ENCODE measurements at regions not wholly inside any gene's neighbourhood (a gene's known extent, or its start where the extent isn't known, plus 50 kb on each side); places are given as distances from the start of the nearest gene placed in this dataset.
A peak's percentile ranks its signal among the peaks of the same experiment; 100 is the strongest.

DNA sequence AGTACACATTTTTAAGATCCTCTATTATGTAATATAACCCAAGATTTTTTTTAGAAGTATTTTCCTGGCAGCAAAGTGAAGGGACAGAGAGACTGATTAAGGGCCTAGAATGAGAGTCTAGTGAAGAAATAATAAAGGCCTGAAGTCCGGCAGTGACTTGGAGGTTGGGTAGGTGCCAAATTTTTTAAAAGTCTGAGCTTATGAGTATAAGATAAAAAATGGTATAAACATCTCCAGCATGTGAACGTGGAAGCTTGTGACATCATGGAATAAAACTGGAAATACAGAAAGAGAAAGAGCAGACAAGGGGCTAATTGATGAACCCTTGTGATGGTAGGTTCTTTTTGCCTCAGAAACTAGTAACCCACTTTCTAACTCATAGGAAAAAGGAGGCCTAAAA lies 174.6 kb downstream of the SUCLA2 start:
- Histone ChIP-seq H3K27ac (ENCODE audit: low read length) (no peak overlapping the region), H3K4me1 (ENCODE audit: control insufficient read depth, insufficient read depth, low read length) (no peaks in the 10 kb centered on the region), H3K9me3 (ENCODE audit: control insufficient read depth, low read length) (no peaks in the 10 kb centered on the region), H3K4me3 (ENCODE audit: low read length) (no peak overlapping the region), H3K27me3 (ENCODE audit: control insufficient read depth, insufficient read depth) (no peaks in the 10 kb centered on the region)
- DNase-seq (no peak), ATAC-seq (no peak)
- intact Hi-C loops (cut with DNase I): no loop called here
- 31% methylated on average over 2 of the region's 2 CpGs for WGBS

GRCh38 chr13:47822036-47822435 lies 179.0 kb downstream of the SUCLA2 start:
- DNase-seq: no peak
- no peak for ATAC-seq
- no peak overlapping the region for H3K4me3 ChIP-seq (ENCODE audit: low read length)
- no peaks in the 10 kb centered on the region for H3K27me3 ChIP-seq (ENCODE audit: control insufficient read depth, insufficient read depth)
- no peak overlapping the region for H3K27ac ChIP-seq (ENCODE audit: low read length)
- intact Hi-C loops (cut with DNase I): no loop called here
- WGBS: 87% methylated on average over 4 of the region's 4 CpGs
- no peaks in the 10 kb centered on the region for H3K9me3 ChIP-seq (ENCODE audit: control insufficient read depth, low read length)
- no peaks in the 10 kb centered on the region for H3K4me1 ChIP-seq (ENCODE audit: control insufficient read depth, insufficient read depth, low read length)

DNA sequence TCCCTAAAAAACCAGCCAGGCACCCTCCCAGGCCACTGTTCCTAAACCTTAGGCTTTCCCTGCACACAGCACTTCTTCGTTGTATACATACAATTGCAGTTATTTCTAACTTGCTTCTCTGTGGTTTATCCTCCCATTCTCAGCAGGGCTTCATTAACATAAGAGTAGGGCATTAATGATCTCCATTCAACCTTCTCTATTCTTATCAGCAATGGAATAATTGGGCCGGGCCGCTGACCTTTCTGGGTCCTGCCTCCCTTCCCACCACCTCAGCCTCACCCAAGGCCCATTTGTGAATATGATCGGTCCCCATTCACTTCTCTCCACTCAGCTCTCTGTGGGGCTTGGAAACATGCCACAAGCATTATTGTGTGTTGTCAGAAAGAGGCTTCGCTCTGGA lies 184.2 kb downstream of the SUCLA2 start:
- 66% methylated on average over 5 of the region's 5 CpGs for WGBS
- intact Hi-C loops (cut with DNase I): no loop called here
- H3K4me1 ChIP-seq (ENCODE audit: control insufficient read depth, insufficient read depth, low read length): no peaks in the 10 kb centered on the region
- no peak for ATAC-seq
- H3K4me3 ChIP-seq (ENCODE audit: low read length): no peak overlapping the region
- no peaks in the 10 kb centered on the region for H3K27me3 ChIP-seq (ENCODE audit: control insufficient read depth, insufficient read depth)
- no peaks in the 10 kb centered on the region for H3K9me3 ChIP-seq (ENCODE audit: control insufficient read depth, low read length)
- DNase-seq: no peak
- H3K27ac ChIP-seq (ENCODE audit: low read length): no peak overlapping the region

DNA sequence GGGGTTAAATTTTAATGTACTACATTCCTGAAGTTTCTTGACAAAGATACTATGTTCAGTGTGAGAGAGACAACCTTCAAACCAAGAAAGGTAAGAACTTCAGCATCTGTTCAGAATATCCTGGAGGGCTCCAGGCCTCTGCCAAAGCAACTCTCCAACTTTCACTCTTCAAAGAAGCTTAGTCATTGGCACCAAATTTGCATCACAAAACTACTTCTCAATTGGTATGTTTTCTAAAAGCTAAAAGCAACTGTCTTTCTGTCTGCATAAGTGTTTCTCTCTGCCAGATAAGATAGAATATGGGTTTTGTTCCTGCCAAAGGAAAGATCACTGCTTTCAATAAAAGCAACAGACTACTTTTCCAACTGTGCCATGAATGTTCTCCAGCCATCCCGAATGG lies 187.4 kb downstream of the SUCLA2 start:
- Histone ChIP-seq H3K4me1 (ENCODE audit: control insufficient read depth, insufficient read depth, low read length) (no peaks in the 10 kb centered on the region), H3K9me3 (ENCODE audit: control insufficient read depth, low read length) (no peaks in the 10 kb centered on the region), H3K4me3 (ENCODE audit: low read length) (no peak overlapping the region), H3K27ac (ENCODE audit: low read length) (no peak overlapping the region), H3K27me3 (ENCODE audit: control insufficient read depth, insufficient read depth) (no peaks in the 10 kb centered on the region)
- ATAC-seq (no peak), DNase-seq (no peak)
- intact Hi-C loops (cut with DNase I): no loop called here
- WGBS: 57% methylated on average over 1 of the region's 1 CpG

DNA sequence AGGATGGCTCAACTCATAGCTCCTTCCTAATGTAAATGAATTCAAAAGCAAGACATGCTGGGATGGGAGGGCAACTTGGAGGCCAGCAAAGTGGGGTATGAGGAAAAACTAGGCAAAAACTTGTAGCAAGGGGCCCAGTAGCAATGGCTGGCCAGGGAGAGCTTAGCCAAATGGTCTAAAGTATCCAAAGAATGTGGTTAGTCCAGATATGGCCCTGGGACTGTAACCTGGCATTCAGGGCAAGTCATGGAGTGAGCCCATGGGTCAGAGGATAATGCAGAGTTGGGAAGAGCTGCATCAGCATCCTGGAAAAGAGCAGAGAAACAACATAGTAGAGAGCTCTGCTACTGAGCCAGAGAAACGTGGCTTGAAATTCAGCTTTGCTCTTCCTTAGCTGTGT lies 191.7 kb downstream of the SUCLA2 start:
- no peak overlapping the region for H3K4me3 ChIP-seq (ENCODE audit: low read length)
- WGBS: 60% methylated on average over 1 of the region's 1 CpG
- DNase-seq (no peak), ATAC-seq (no peak)
- no peaks in the 10 kb centered on the region for H3K9me3 ChIP-seq (ENCODE audit: control insufficient read depth, low read length)
- H3K27me3 ChIP-seq (ENCODE audit: control insufficient read depth, insufficient read depth): no peaks in the 10 kb centered on the region
- no peaks in the 10 kb centered on the region for H3K4me1 ChIP-seq (ENCODE audit: control insufficient read depth, insufficient read depth, low read length)
- no peak overlapping the region for H3K27ac ChIP-seq (ENCODE audit: low read length)
- intact Hi-C loops (cut with DNase I): no loop called here

DNA sequence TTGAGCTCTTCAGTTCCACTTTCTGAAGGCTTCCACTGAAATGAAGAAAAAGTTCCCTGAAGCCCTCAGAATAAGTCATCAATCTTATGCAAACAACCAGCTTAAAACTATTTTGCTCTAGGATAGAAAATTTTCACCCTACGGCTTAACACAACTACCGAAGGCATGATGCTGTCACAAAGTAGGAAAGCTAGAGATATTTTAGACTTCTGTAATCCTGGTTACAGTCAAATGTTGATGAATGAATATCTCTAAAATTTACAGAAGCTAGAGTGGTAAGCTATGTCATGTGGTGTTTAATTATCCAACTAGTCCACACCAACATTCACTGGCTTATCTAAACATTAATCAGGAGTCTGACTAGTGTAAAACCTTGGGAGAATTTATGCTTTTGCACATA lies 197.9 kb downstream of the SUCLA2 start:
- Histone ChIP-seq H3K4me3 (ENCODE audit: low read length) (no peak overlapping the region), H3K9me3 (ENCODE audit: control insufficient read depth, low read length) (no peaks in the 10 kb centered on the region), H3K27ac (ENCODE audit: low read length) (no peak overlapping the region), H3K4me1 (ENCODE audit: control insufficient read depth, insufficient read depth, low read length) (no peaks in the 10 kb centered on the region), H3K27me3 (ENCODE audit: control insufficient read depth, insufficient read depth) (no peaks in the 10 kb centered on the region)
- 93% methylated on average over 2 of the region's 2 CpGs for WGBS
- DNase-seq (no peak), ATAC-seq (no peak)
- intact Hi-C loops (cut with DNase I): no loop called here

GRCh38 chr13:47801555-47801954 lies 199.5 kb downstream of the SUCLA2 start:
- Histone ChIP-seq H3K4me1 (ENCODE audit: control insufficient read depth, insufficient read depth, low read length) (no peaks in the 10 kb centered on the region), H3K27me3 (ENCODE audit: control insufficient read depth, insufficient read depth) (no peaks in the 10 kb centered on the region), H3K9me3 (ENCODE audit: control insufficient read depth, low read length) (no peaks in the 10 kb centered on the region), H3K27ac (ENCODE audit: low read length) (no peak overlapping the region), H3K4me3 (ENCODE audit: low read length) (no peak overlapping the region)
- ATAC-seq: no peak
- no peak for DNase-seq
- intact Hi-C loops (cut with DNase I): no loop called here
- WGBS: 92% methylated on average over 3 of the region's 3 CpGs

DNA sequence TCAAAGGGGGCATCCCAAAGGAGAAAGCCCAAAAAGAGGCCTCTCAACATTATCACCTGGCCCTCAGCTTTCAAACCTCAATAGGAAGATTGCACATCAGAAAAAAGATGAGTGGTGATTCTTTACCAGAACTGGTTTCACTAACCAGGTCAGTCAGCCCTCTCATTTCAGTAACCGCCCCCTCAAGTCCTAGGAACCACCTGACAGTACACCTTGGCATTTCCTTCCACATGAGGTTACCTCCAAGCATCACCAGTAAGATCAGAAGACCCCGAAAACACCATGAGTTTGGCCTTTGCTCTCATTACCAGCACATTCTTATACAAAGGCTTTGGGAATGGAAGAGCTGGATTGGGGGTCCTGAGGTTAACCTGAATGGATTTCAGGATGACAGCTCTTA lies 200.5 kb downstream of the SUCLA2 start:
- no peak overlapping the region for H3K27ac ChIP-seq (ENCODE audit: low read length)
- H3K4me1 ChIP-seq (ENCODE audit: control insufficient read depth, insufficient read depth, low read length): no peaks in the 10 kb centered on the region
- intact Hi-C loops (cut with DNase I): no loop called here
- no peak overlapping the region for H3K4me3 ChIP-seq (ENCODE audit: low read length)
- no peaks in the 10 kb centered on the region for H3K27me3 ChIP-seq (ENCODE audit: control insufficient read depth, insufficient read depth)
- ATAC-seq: no peak
- WGBS: 81% methylated on average over 2 of the region's 2 CpGs
- no peaks in the 10 kb centered on the region for H3K9me3 ChIP-seq (ENCODE audit: control insufficient read depth, low read length)
- no peak for DNase-seq

DNA sequence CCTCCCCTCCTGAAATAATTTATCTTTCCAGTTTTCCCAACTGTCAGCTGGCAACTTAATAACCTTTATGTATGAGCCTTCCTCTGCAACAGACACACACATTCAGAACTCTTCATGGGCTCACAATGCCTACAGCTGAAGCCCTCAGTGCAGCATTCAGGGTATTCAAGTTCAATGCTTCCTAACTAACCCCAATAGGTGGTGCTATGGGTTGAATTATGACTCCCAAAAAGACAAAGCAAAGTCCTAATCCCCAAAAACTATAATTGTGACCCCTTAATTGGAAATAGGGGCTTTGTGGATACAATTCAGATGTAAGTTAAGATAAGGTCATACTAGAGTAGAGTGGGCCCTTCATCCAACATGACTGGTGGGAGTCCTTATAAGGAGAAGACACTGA lies 202.2 kb downstream of the SUCLA2 start:
- ATAC-seq (no peak), DNase-seq (no peak)
- H3K4me3 ChIP-seq (ENCODE audit: low read length): no peak overlapping the region
- H3K27ac ChIP-seq (ENCODE audit: low read length): no peak overlapping the region
- H3K27me3 ChIP-seq (ENCODE audit: control insufficient read depth, insufficient read depth): no peaks in the 10 kb centered on the region
- no peaks in the 10 kb centered on the region for H3K4me1 ChIP-seq (ENCODE audit: control insufficient read depth, insufficient read depth, low read length)
- intact Hi-C loops (cut with DNase I): no loop called here
- no peaks in the 10 kb centered on the region for H3K9me3 ChIP-seq (ENCODE audit: control insufficient read depth, low read length)

- ATAC-seq (no peak), DNase-seq (peak in 2 of 3 donors; percentile 39 to 44)
- no peaks in the 10 kb centered on the region for H3K4me1 ChIP-seq (ENCODE audit: control insufficient read depth, insufficient read depth, low read length)
- no peak overlapping the region for H3K27ac ChIP-seq (ENCODE audit: low read length)
- intact Hi-C loops (cut with DNase I): no loop called here
- 85% methylated on average over 6 of the region's 6 CpGs for WGBS
- H3K9me3 ChIP-seq (ENCODE audit: control insufficient read depth, low read length): no peaks in the 10 kb centered on the region
- H3K4me3 ChIP-seq (ENCODE audit: low read length): no peak overlapping the region
- no peaks in the 10 kb centered on the region for H3K27me3 ChIP-seq (ENCODE audit: control insufficient read depth, insufficient read depth)
These were observed 202.9 kb downstream of the SUCLA2 start for GRCh38 chr13:47798194-47798593.

GRCh38 chr13:47796816-47797215 lies 204.3 kb downstream of the SUCLA2 start:
- H3K4me1 ChIP-seq (ENCODE audit: control insufficient read depth, insufficient read depth, low read length): no peaks in the 10 kb centered on the region
- intact Hi-C loops (cut with DNase I): no loop called here
- DNase-seq: peak in 2 of 3 donors; percentile 33 to 49

GRCh38 chr13:47794963-47795362 lies 206.1 kb downstream of the SUCLA2 start:
- WGBS: 65% methylated on average over 2 of the region's 2 CpGs
- intact Hi-C loops (cut with DNase I): no loop called here

More at GRCh38 chr13:47796816-47797215, 204.3 kb downstream of the SUCLA2 start:
- Histone ChIP-seq H3K9me3 (ENCODE audit: control insufficient read depth, low read length) (no peaks in the 10 kb centered on the region), H3K4me3 (ENCODE audit: low read length) (no peak overlapping the region), H3K27me3 (ENCODE audit: control insufficient read depth, insufficient read depth) (no peaks in the 10 kb centered on the region), H3K27ac (ENCODE audit: low read length) (no peak overlapping the region)
- 64% methylated on average over 10 of the region's 10 CpGs for WGBS
- ATAC-seq: peak in 1 of 2 donors; percentile 54

More at GRCh38 chr13:47794963-47795362, 206.1 kb downstream of the SUCLA2 start:
- ATAC-seq (no peak), DNase-seq (no peak)
- Histone ChIP-seq H3K9me3 (ENCODE audit: control insufficient read depth, low read length) (no peaks in the 10 kb centered on the region), H3K4me3 (ENCODE audit: low read length) (no peak overlapping the region), H3K27ac (ENCODE audit: low read length) (no peak overlapping the region), H3K4me1 (ENCODE audit: control insufficient read depth, insufficient read depth, low read length) (no peaks in the 10 kb centered on the region), H3K27me3 (ENCODE audit: control insufficient read depth, insufficient read depth) (no peaks in the 10 kb centered on the region)

All from right cardiac atrium (tissue), 5 donors.